Peyer's patch (tissue), 4 donors: ENCODE measurements at regions not wholly inside any gene's neighbourhood (a gene's known extent, or its start where the extent isn't known, plus 50 kb on each side); places are given as distances from the start of the nearest gene placed in this dataset.

Source experiments
- POLR2A ChIP-seq, 2 donors: fragments of 450-650 bp; IDR thresholded peaks; one replicate each; pipeline ENCODE4 v1.5.1; 2017; ENCODE audit warnings: antibody characterized with exemption in 2 of 2, mild to moderate bottlenecking in 2 of 2, moderate library complexity in 2 of 2
- TF ChIP-seq, protein P1 (sequence below), 6 experiments: fragments of 450-650 bp in 4 of 6; fragments of 200-600 bp in 2 of 6; sonication (generic) in 1 of 6; IDR thresholded peaks; one replicate each; pipeline ENCODE4 v1.5.1; 2017 to 2019; ENCODE audit warnings: antibody characterized with exemption in 6 of 6, mild to moderate bottlenecking in 3 of 6, moderate library complexity in 1 of 6

DNA sequence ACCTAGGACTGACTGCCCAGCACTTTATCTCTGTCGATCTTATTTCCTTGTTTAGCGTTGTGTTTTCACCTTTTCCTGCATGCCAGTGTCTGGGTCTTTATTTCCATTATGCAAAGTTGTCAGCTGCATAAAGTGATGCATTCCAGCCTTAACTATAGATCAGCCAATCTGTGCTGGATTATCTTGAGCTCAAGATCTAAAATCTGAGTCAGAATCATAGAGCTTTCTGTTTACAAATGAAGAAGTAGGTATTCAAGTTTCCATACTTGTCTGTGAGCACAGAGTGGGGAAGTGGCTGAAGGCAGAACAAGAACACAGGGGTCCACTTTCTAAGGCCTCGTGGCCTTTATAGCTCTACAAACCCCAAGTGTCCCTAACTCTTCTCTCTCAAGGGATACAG lies 82.4 kb upstream of the PLCL2 start:
- TF ChIP-seq, protein P1, sequence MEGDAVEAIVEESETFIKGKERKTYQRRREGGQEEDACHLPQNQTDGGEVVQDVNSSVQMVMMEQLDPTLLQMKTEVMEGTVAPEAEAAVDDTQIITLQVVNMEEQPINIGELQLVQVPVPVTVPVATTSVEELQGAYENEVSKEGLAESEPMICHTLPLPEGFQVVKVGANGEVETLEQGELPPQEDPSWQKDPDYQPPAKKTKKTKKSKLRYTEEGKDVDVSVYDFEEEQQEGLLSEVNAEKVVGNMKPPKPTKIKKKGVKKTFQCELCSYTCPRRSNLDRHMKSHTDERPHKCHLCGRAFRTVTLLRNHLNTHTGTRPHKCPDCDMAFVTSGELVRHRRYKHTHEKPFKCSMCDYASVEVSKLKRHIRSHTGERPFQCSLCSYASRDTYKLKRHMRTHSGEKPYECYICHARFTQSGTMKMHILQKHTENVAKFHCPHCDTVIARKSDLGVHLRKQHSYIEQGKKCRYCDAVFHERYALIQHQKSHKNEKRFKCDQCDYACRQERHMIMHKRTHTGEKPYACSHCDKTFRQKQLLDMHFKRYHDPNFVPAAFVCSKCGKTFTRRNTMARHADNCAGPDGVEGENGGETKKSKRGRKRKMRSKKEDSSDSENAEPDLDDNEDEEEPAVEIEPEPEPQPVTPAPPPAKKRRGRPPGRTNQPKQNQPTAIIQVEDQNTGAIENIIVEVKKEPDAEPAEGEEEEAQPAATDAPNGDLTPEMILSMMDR (IDR thresholded peaks at IDR 0.05) = no peak
- no peak for TF ChIP-seq POLR2A (IDR thresholded peaks at IDR 0.05)
